HG02610 (cell line): ENCODE measurements at regions not wholly inside any gene's neighbourhood (a gene's known extent, or its start where the extent isn't known, plus 50 kb on each side); places are given as distances from the start of the nearest gene placed in this dataset.

Source experiments
- ATAC-seq: cut with Tn5 transposase; IDR thresholded peaks from one replicate; pipeline ENCODE4 v1.9.1; 2021; ENCODE audit warnings: mild to moderate bottlenecking, moderate library complexity; ENCODE audit not compliant: unreplicated experiment

DNA sequence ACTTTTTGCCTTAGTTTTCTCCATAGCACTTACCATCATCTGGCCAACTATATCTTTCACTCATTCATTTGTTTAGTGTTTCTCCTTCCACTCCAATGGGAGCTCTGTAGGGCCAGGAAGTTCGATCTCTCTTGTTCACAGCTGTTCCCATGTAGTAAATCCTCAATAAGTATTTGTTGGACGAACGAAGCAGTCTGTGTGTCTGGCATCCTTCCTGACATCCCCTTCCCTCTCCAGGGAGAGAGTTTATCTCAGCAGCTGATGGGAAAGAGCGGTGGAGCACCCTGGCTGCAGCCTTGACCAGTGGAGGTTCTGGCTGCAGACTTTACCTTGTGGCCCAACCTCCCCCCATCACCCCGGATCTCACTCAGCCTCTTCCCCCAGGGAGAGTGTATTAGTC lies 141.7 kb downstream of the CHST1 start:
- no peak for ATAC-seq

- no peak for ATAC-seq
These were observed 146.4 kb downstream of the CHST1 start for GRCh38 chr11:45518833-45519535.

- no peak for ATAC-seq
These were observed 147.1 kb downstream of the CHST1 start for GRCh38 chr11:45518141-45518832.

DNA sequence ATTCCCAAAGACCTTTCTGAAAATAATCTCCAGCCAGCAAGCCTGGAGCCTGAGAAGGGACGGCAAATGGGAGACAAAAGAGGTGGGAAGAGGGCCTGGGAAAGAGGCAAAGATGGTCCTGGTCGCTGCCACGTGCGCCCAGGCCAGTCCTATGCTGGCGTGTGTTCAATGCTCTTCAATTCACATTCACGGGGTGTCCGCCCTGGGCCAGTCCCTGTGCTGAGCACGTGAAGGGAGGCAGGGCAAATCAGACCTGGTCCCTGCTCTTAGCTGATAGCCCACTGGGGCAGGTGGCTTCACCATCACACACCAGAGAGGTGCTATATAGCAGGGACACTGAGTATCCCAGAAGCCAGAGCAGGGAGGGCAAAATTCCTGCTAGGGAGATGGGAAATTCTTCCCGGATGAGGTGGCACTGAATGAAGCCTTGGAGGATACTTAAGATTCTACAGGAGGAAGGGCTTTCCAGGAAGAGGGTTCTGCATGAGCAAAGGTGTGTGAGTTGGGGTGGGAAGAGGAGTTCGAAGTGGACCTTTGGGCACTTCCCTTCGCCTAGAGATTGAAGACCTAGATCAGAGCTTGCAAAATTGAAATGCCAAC lies 148.2 kb downstream of the CHST1 start:
- no peak for ATAC-seq

DNA sequence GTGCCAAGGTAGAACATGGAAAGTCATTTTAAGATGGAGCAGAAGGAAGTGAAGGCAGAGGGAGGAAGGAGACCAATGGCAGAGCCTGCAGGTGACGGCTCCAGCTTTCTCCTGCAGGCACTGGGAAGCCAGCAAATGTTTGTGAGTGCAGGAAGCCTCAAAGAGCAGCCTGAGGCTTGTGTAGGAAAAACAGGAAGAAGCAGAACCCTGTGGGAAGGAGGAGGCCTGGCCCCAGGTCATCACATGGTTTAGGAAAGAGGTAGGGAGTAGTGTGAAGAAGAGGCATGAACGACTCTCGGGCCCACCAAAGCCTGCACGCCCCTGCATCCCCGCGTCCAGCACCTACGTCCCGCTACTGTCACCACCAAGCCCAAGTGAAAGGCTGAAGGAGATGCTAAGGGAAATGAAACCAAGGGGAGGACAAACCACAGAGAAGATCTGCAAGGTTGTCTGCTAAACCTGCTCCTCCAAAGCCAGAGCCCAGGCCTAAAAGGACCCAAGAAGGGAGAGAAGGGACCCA lies 151.5 kb downstream of the CHST1 start:
- no peak for ATAC-seq

DNA sequence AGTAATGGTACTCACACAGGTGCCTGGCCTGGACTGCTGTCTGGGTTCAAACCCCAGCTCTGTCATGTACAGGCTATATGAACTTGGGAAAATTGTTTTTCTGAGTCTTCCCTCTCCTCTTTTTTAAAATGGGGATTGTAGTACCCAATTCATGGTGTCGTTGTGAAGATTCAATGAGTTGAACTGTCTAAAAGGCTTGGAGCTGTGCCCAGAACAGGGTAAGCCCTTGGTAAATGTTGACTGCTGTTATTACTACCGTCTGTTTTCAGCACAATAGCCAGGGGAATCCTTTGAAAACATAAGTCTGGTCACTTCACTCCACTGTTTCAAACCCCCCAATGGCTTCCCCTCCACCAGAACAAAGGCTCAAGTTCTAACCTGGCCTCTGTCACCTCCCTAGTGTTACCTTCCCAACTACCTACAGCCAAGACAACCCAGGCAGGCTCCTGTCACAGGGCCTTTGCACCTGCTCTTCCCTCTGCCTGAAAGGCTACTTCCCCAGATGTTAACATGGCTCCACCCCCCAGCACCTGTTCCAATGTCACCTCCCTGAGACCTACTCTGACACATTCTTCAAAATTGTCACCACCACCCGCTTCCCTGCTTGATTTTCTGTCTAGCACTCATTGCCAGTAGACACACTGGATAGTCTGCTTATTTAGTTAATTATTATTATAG lies 152.8 kb downstream of the CHST1 start:
- ATAC-seq, result no peak

GRCh38 chr11:45511566-45511965 lies 153.9 kb downstream of the CHST1 start:
- ATAC-seq, result no peak

DNA sequence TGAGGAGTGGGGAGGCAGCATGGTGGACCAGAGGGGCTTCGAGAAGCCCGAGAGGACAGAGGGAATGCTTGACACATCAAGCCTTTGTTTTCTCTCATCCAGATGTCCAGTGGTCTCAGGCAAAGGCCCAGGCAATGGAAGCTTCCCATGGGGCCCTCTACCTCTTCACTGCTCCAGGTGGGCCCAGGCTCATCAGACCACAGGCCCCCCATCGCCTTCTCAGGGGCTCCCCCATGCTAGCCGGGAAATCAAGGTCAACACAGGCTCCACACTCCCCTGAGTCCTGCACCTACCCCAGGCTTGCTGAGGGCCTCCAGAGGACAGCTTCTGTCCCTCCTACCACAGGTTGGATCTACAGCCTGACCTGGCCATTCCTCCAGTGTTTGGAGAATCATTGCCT lies 157.5 kb downstream of the CHST1 start:
- ATAC-seq, result no peak

GRCh38 chr11:45503311-45503710 lies 162.1 kb downstream of the CHST1 start:
- ATAC-seq, result no peak

DNA sequence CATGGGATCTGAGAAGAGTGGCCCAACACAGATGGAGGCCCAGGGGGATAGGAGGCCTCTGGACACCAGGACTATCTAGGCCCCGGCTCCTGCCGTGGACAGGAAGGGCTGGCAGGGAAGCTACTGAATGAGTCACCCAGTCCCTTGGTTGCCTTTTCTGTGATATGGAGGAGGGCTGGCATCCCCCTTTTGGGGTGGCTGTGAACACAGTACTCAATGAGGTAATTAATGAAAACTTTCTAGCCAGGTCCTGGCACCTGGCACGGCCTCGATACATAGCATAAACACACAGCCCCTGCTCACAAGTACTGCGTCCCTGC lies 163.2 kb downstream of the CHST1 start:
- ATAC-seq, result no peak

DNA sequence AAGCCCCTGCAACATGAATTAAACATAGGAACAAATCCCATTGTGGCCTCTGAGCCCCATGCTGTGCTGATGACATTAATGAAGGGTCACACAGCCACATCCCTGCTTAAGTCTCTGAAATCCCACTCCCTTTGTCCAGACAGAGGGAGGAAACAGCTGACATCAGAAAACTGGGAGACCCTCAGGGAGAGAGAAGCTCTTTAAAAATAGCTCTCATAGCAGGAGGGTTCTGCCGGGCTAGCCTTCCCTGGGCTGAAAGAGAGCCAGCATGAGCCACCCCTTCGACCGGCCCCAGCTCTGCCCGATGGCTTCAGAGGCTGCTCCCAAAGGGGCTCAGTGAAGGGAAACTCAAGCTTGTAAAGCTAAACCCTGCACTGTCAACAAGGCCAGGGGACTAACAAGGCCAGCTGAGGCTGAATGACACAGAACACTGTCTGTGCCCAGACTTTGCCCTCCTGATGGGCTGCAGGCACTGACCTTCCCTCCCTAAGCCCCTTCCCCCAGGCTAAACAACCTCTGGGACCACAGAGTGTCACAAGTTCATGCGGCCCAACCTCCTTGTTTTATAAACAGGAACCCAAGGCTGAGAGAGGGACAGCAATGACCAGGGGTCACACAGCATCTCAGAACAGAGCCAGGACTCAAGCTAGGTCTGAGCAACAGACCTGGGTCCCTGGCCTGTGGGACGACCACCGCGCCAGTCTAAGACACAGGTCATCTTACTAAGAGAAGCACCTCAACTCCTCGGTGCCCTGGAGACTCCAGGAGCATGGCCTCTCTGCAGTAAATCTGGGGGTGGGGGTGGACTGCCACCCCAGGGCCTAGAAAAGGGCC lies 163.8 kb downstream of the CHST1 start:
- no peak for ATAC-seq

DNA sequence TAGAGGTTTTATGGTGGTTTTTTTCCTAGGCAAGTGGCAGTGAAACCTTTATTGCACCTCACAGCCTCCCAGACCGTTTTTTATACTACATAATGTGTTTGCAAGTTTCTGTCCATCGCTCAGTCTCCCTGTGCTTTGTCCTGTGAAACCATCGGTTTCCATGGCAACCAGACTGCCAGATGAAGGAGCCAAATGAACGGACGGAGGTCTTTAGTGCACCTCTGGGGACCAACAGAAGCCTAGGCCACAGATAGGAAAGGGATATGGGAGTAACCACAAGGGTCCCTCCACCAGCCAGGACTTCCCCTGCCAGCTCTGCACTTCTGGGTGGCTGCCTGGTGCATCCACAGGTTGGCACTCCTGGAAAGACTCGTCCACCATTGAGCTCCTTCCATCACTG lies 165.0 kb downstream of the CHST1 start:
- no peak for ATAC-seq

- ATAC-seq, result no peak
These were observed 170.7 kb downstream of the CHST1 start for GRCh38 chr11:45494738-45495137.

- no peak for ATAC-seq
These were observed 176.0 kb downstream of the CHST1 start for GRCh38 chr11:45489281-45489905.

GRCh38 chr11:45486461-45486860 lies 179.0 kb downstream of the CHST1 start:
- no peak for ATAC-seq

GRCh38 chr11:45485070-45485707 lies 180.2 kb downstream of the CHST1 start:
- no peak for ATAC-seq

GRCh38 chr11:45484326-45484883 lies 181.0 kb downstream of the CHST1 start:
- no peak for ATAC-seq

DNA sequence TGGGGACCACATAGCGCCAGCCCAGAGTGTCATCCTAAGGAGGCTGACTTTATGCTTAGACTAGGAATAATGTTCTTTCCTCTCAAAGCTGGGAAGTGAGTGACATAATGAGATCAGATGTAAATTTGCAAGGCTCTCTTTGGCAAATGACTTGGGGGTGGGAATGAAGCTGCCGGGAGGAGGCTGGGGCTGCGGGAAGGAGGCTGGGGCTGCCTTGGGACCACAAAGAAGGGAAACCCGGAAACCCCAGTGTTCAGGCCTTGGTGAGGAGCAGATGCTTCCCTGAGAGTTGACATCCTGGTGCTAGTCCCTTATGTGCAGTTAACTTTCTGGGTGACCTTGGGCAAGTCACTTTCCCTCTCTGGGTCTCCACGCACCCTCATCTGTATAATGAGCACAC lies 182.0 kb downstream of the CHST1 start:
- ATAC-seq, result no peak

- no peak for ATAC-seq
These were observed 183.1 kb downstream of the CHST1 start for GRCh38 chr11:45482331-45482730.

DNA sequence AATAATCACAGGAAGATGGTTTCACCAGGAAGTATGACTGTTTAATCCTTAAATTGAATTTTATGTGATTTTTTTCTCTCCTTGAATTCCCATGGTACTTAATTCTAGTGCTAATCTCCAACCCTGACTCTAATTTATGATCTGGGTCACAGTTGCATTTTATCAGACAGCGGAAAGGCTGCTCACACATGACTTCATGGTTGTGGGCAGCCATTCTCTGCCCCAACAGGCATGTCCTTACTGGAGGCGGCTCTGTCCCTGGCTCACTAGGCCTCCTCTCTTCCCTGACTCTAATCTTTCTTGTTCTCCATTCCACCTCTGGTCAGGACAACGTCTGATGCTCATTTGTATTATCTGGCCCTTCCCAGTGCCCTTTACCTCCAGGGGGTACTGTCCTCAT lies 184.4 kb downstream of the CHST1 start:
- no peak for ATAC-seq
